ENCODE measurements at regions not wholly inside any gene's neighbourhood (a gene's known extent, or its start where the extent isn't known, plus 50 kb on each side); places are given as distances from the start of the nearest gene placed in this dataset.

DNA sequence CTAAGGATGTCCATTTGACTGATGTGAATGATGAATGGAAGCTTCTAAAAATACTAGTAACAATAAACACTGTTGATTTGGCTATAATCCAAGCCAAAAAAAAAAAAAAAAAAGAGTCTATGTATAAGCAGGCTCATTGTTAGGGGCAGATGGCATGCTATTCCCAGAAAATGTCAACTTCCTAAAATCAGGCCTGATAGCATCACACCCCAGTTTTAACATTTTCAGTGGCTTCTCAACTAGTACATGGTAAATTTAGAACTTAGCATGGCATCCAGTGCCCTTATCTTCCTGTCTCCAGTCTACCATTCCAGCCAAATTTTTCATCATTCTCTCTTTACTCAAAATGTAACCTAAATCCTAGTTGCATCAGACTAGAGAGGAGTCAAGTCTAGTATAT lies 288.2 kb upstream of the ZNF385D start:
- TF ChIP-seq EP300 (IDR thresholded peaks at IDR 0.05) (no peak), POLR2A (IDR thresholded peaks at IDR 0.05) (no peak)
- TF ChIP-seq, protein P1, sequence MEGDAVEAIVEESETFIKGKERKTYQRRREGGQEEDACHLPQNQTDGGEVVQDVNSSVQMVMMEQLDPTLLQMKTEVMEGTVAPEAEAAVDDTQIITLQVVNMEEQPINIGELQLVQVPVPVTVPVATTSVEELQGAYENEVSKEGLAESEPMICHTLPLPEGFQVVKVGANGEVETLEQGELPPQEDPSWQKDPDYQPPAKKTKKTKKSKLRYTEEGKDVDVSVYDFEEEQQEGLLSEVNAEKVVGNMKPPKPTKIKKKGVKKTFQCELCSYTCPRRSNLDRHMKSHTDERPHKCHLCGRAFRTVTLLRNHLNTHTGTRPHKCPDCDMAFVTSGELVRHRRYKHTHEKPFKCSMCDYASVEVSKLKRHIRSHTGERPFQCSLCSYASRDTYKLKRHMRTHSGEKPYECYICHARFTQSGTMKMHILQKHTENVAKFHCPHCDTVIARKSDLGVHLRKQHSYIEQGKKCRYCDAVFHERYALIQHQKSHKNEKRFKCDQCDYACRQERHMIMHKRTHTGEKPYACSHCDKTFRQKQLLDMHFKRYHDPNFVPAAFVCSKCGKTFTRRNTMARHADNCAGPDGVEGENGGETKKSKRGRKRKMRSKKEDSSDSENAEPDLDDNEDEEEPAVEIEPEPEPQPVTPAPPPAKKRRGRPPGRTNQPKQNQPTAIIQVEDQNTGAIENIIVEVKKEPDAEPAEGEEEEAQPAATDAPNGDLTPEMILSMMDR (IDR thresholded peaks at IDR 0.05) = no peak
